HG02885 (cell line): ENCODE measurements at regions not wholly inside any gene's neighbourhood (a gene's known extent, or its start where the extent isn't known, plus 50 kb on each side); places are given as distances from the start of the nearest gene placed in this dataset.
"Not testable (repeated sequence)": the region's sequence is repeated elsewhere in the genome, so short reads cannot be mapped to it uniquely, and the experiment has no call there.

Source experiments
- ATAC-seq: cut with Tn5 transposase; IDR thresholded peaks from one replicate; pipeline ENCODE4 v1.9.1; 2021; ENCODE audit warnings: mild to moderate bottlenecking; ENCODE audit not compliant: unreplicated experiment, poor library complexity

- no peak for ATAC-seq
Observed at GRCh38 chr6:149231778-149232177, 85.7 kb upstream of the TAB2 start.

DNA sequence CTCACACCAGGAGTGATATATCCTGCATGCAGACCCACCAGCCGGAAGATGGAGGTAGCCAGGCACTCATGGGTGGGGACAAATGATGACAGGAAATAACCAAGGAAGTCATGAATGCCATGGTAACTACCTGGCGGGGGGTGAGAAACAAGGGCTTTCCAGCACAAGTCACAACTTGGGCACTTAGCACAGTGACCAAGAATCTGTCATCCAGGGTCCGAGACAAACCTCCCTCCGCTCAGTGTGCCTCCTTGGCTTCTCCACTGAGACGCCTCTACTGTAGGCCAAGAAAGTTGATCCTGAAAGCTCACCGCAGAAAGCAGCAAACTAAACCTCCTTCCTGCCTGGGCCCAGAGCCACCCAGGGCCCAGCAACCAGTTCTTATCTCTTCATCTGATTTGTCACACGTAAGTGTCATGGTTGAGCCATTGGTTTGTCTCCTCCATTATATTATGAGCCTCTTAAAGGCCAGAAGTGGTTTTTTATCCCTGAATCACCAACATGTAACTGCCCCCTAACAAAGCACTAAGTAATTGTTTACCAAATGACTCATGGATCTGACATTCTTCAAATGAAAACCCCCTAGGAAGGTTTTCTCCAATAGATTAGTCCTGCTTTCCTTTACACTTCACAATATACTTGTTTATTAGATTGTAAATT lies 84.3 kb upstream of the TAB2 start:
- no peak for ATAC-seq

DNA sequence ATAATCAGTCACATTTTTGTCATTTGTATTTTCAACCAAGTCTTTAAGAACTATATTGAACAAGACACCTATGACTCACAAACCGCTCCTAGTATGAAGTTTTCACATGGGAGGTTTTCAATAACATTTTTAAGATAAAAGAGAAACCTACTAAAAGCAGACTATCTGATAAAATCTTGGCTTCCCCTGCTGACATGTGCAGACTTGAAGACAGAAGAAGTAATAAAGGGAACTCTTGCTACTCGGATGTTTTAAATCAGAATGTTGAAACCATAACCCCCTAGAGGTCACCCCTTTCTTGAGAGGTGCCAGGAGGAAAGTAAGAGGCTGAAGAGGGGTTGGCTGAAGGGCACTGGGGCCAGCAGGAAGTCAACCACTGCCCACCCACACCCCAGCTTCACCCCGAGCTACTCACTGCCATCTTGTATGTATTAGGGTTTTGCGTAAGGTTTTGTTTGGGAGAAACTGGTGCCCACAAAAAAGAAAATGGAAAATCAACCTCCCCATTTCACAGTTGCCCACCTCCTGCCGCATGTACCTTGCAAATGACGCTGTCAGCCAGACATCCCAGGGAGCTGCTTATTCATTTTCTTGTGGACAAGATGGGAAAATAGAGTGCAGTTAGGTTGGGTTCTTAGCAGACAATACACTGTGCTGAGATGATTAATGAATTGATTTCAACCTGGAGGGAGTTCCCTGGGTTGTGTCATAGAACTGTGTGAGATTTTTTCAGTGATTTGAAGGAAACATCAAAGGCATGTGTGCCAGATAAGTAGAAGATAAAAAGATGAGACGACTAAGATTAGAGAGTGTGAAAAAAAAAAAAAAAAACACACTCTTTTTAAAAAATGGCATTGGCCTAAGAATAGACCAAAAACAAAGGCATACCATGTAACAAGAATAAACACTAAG lies 83.2 kb upstream of the TAB2 start:
- ATAC-seq, result no peak

GRCh38 chr6:149235130-149235561 lies 82.4 kb upstream of the TAB2 start:
- peak; percentile 82 for ATAC-seq

DNA sequence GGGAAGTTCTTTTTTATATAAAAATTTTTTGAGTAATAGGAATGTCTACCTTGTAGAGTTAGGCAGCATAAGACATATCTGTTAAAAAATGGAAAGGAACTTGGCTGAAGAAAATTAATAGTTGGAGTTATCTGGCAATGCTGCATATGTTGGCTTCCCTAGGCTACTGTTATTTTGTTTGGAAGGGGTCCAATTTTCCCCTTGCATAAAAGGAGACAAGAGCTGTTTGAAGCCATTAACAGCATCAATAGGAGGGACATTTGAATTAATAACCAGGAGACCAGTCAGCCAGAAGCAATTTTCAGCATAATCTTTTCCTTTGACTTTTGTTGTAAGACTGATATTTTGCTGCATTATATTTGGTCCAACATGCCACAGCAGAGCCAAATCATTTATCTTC lies 80.9 kb upstream of the TAB2 start:
- ATAC-seq, result no peak

- no peak for ATAC-seq
Observed at GRCh38 chr6:149237464-149237863, 80.0 kb upstream of the TAB2 start.

GRCh38 chr6:149239573-149240209 lies 77.8 kb upstream of the TAB2 start:
- ATAC-seq, result no peak

DNA sequence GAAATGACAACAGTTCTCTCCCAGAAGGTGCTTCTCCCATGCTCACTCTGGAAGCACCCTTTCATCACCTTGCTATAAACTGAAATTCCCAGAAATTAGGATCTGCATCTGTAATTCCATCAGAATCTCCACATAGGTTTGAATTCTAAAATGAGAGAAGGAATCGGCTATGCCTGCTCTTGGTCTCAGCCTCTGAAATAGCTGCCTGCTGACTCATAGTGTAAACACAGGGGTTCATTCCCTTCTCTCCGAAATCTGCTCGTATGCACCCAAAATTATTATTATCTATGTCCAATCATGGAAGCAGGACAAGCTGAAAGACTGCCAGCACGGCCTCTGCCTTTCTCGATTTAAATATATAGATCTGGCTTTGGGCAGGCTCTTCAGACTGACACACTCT lies 74.6 kb upstream of the TAB2 start:
- ATAC-seq, result no peak

DNA sequence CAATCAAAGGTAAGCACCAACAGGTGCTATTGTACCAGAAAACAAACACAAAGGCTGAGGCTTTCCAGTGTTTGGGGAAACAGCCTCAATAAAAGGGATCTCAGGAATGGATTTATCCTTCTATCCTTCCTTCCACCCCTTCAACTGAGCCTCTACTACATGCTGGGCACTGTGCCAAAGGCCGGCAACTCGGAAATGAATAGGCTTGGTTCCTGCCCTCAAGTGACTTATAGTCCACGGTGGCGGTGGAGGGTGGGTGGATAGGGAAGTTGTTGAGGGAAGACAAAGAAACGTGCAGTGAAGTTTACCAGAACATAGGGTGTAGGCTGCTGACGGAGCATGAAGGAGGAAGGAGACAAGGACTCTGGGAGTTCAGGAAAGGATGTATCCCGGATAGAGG lies 73.4 kb upstream of the TAB2 start:
- no peak for ATAC-seq

- peak; percentile 97 for ATAC-seq
Observed at GRCh38 chr6:149246691-149247384, 70.7 kb upstream of the TAB2 start.

DNA sequence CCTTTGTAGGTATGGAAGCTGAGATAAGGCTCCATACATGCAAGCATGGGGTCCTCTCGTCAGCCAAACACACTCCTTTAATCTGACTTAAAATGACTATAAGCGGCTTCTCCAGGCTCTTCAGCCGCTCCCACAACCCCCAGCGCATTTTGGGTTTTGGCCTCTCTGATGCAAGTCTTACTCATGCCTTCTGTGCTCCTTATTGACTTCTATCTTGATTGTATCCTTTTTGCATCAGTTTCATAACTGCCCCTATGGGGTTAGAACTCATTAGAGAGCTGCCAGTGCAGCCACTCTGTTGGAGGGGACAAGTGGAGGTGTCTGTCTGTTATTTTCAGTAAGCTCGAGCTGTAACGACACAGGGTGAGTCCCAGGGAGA lies 70.1 kb upstream of the TAB2 start:
- no peak for ATAC-seq

- not testable (repeated sequence) for ATAC-seq
Observed at GRCh38 chr6:149248263-149248662, 69.2 kb upstream of the TAB2 start.

DNA sequence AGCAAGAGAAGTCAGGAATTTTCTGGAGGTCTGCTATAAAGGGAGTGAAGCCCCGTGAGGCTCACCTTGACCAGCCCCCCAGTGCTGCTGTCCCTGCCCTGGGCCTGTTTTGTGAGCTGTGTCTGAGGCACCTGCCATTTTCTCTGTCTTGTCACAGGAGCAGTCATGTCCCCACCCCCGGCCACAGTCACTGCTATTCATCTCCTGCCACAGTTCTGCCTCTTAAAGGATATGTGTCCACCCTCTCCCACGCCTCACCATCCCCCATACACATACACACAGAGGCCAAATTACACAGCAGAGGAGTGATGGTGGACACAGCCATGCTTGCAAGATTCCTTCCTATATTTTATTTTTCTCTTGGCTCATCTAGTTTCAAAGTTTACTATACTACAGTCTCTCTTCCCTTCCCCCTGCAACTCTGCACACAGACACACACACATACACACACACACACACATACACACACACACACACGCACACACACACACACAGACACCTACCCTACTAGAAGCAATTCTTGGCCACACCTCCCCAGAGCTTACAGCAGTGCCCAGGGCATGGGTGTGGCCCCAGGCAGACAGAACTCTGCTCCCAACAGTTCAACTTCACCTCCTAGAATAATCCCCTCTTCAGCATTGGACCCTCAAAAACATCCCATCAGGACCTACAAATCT lies 68.7 kb upstream of the TAB2 start:
- no peak for ATAC-seq

DNA sequence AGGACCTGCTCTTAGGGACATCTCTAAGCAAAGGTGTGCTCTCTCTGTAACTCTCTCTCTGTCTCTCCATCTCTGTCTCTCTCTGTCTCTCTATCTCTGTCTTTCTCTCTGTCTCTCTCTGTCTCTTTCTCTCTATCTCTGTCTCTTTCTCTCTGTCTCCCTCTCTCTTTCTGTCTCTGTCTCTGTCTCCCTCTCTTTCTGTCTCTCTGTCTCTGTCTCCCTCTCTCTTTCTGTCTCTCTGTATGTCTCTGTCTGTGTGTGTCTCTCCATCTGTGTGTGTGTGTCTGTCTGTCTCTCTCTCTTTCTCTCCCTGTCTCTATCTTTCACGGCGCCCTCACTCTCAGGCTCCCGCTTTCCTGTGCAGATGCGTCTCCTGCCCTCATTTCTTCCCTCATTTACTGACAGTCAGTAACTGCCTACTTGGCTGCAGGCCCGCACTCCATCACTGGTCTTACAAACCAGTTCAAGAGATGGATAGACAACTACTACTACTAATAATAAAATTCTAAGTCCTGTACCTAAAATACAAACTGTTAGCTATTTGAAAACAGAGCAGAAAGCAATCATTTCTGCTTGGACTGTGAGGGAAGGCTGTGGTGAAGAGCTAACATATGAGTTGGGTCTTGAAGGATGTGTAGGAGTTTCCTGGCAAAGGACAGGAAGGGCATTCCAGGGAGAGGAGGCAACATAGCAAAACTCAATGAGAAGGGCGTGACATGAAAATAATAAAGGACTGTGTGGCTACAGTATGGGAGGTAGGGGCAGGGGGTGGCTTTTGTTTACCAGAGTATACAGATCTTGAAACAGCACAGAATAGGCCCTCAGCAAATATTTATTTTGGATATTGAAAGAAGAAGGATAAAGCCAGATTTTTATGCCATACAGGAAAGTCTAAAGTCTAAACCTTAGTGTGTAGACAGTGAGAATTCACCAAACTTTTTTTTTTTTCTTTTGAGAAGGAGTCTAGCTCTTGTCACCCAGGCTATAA lies 67.8 kb upstream of the TAB2 start:
- no peak for ATAC-seq

GRCh38 chr6:149250951-149251350 lies 66.6 kb upstream of the TAB2 start:
- no peak for ATAC-seq

GRCh38 chr6:149252622-149253021 lies 64.9 kb upstream of the TAB2 start:
- no peak for ATAC-seq

DNA sequence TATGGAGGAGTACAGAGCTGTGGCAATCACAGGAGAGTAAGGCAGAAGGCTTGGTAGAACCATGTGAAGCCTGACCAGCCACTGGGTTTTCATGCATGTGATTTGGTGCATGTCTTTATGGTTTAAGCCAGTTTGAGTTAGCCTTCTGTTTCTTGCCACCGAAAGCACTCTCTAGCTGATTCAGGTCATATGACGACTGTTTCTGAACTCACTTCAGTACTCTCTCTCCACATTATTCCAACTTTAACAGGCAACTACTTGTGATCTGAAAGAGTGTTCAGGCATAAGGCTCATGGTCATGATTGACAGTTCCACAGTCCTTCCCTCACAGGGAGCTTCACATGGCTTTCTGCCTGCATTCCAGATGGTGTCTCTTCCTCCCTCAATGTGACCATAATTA lies 63.3 kb upstream of the TAB2 start:
- ATAC-seq, result no peak

DNA sequence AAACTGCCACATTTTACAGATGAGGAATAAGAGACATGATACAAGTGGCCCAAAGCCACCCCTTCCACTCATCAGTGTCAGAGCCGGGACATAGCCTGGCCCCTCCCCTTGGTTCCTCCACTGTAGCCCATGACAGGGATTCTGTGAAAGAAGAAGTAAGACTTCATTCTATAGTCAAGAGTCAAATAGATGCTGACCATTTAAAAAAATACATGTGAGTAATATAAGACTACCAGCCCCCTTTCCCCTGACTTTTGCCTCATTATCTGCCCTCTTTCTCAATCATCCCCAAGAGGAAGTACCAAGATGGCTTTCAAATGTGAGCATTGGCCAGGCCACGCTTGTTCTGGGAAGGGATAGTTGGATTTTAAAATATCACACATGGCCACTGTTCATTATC lies 57.8 kb upstream of the TAB2 start:
- ATAC-seq, result no peak
